ENCODE measurements at regions not wholly inside any gene's neighbourhood (a gene's known extent, or its start where the extent isn't known, plus 50 kb on each side); places are given as distances from the start of the nearest gene placed in this dataset.

DNA sequence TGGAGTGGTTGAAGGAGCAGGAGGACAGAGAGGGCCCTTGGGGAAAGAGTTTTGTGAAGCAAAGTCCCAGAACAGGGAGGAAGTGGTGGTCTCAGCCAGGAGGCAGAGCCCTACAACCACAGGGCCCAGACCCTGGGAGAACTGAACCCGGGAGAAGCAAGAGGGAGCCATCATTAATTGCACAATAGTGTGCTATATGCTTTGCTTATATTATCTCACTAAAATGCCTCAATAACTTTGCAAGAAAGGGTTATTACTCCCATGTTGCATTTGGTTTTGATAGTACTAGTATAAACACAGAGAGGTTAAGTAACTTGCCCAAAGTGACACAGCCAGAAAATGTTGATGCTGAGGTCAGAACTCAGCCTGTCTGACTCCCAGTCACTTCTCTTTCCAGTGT lies 124.3 kb downstream of the FOXD2 start:
- Histone ChIP-seq H3K27me3 (ENCODE audit: control insufficient read depth in 1 of 2, insufficient read depth in 2 of 2, low read length in 2 of 2) (peaks cover 0 to 7% of the 10 kb centered on the region in 2 donors), H3K27ac (ENCODE audit: low read depth, low read length) (no peak overlapping the region), H3K9me3 (ENCODE audit: control insufficient read depth in 1 of 2, low read length in 2 of 2) (no peaks in the 10 kb centered on the region), H3K36me3 (ENCODE audit: control insufficient read depth in 1 of 2, insufficient read depth in 2 of 2, low read length in 2 of 2) (no peaks in the 10 kb centered on the region), H3K4me1 (ENCODE audit: control insufficient read depth in 1 of 2, insufficient read depth in 2 of 2, low read length in 2 of 2) (peaks cover 16 to 18% of the 10 kb centered on the region in 2 donors), H3K4me3 (ENCODE audit: low read depth in 1 of 2, low read length in 2 of 2) (no peak overlapping the region), H3K9ac (ENCODE audit: low read depth in 1 of 2, low read length in 2 of 2) (no peak overlapping the region)

DNA sequence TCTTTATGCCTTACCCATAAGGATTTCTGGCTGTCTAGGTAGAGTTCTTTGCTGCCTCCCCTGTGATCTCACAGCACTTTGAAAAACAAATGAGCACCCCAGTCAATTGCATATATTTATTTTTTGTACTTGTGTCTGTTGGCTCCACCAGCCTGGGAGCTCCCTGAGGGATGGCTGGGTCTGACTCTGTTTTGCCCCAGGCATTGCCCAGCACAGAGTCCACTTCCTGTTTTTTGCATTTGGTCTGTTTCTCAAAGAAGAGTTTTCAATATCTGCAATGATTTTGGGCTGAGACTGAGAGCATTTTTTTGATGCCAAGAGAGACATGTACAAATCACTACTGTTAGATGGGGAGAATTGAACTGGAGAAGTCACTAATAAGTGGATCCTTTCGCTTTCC lies 125.0 kb downstream of the FOXD2 start:
- H3K27me3 ChIP-seq (ENCODE audit: control insufficient read depth in 1 of 2, insufficient read depth in 2 of 2, low read length in 2 of 2) = peaks cover 0 to 7% of the 10 kb centered on the region in 2 donors
- H3K4me1 ChIP-seq (ENCODE audit: control insufficient read depth in 1 of 2, insufficient read depth in 2 of 2, low read length in 2 of 2) = peaks cover 16 to 18% of the 10 kb centered on the region in 2 donors
- H3K27ac ChIP-seq (ENCODE audit: low read depth, low read length) = no peak overlapping the region
- H3K4me3 ChIP-seq (ENCODE audit: low read depth in 1 of 2, low read length in 2 of 2) = no peak overlapping the region
- H3K36me3 ChIP-seq (ENCODE audit: control insufficient read depth in 1 of 2, insufficient read depth in 2 of 2, low read length in 2 of 2) = no peaks in the 10 kb centered on the region
- H3K9ac ChIP-seq (ENCODE audit: low read depth in 1 of 2, low read length in 2 of 2) = no peak overlapping the region
- H3K9me3 ChIP-seq (ENCODE audit: control insufficient read depth in 1 of 2, low read length in 2 of 2) = no peaks in the 10 kb centered on the region

DNA sequence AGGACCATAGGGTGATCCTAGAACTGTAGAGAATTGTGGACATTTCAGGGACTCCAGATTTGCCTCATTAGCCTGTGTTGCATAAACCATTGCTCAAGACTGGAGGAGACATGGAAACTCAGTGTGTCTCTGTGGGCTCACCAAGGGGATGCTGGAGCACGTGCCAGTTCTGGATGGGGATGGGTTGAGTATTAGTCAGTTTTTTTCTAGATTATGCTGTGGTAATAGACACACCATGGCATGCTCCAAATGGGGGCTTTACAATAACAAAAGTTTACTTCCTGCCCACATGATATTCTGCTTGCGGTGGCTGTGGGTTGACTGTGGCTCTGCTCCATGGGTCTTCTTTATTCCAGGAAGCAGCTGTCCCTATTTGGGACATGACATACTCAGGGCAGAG lies 125.4 kb downstream of the FOXD2 start:
- Histone ChIP-seq H3K27me3 (ENCODE audit: control insufficient read depth in 1 of 2, insufficient read depth in 2 of 2, low read length in 2 of 2) (peaks cover 0 to 7% of the 10 kb centered on the region in 2 donors), H3K9ac (ENCODE audit: low read depth in 1 of 2, low read length in 2 of 2) (no peak overlapping the region), H3K4me3 (ENCODE audit: low read depth in 1 of 2, low read length in 2 of 2) (no peak overlapping the region), H3K9me3 (ENCODE audit: control insufficient read depth in 1 of 2, low read length in 2 of 2) (no peaks in the 10 kb centered on the region), H3K27ac (ENCODE audit: low read depth, low read length) (no peak overlapping the region), H3K36me3 (ENCODE audit: control insufficient read depth in 1 of 2, insufficient read depth in 2 of 2, low read length in 2 of 2) (no peaks in the 10 kb centered on the region), H3K4me1 (ENCODE audit: control insufficient read depth in 1 of 2, insufficient read depth in 2 of 2, low read length in 2 of 2) (peaks cover 14 to 17% of the 10 kb centered on the region in 2 donors)

DNA sequence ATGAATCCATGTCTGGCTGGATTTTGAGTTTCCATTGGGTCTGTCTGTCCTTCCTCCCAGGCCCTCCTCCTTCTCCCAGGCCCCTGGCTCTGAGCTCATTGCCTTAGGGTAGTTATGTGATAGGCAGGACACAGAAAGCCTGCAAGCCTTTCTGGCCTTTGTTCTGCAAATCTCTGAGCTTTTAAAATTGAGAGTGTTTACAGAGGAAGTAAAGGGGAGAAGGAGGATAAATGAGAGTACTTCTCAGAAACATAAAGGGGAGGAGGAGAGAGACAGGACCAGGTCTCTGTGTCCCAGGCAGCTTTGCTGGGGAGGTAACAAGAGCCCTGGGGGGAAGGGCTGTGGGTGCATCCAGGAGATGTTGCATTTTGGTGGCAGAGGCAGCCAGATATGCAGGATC lies 126.7 kb downstream of the FOXD2 start:
- H3K4me1 ChIP-seq (ENCODE audit: control insufficient read depth in 1 of 2, insufficient read depth in 2 of 2, low read length in 2 of 2) = peaks cover 7 to 9% of the 10 kb centered on the region in 2 donors
- no peak overlapping the region for H3K4me3 ChIP-seq (ENCODE audit: low read depth in 1 of 2, low read length in 2 of 2)
- no peak overlapping the region for H3K27ac ChIP-seq (ENCODE audit: low read depth, low read length)
- H3K9ac ChIP-seq (ENCODE audit: low read depth in 1 of 2, low read length in 2 of 2) = no peak overlapping the region
- H3K27me3 ChIP-seq (ENCODE audit: control insufficient read depth in 1 of 2, insufficient read depth in 2 of 2, low read length in 2 of 2) = peaks cover 0 to 7% of the 10 kb centered on the region in 2 donors
- no peaks in the 10 kb centered on the region for H3K36me3 ChIP-seq (ENCODE audit: control insufficient read depth in 1 of 2, insufficient read depth in 2 of 2, low read length in 2 of 2)
- no peaks in the 10 kb centered on the region for H3K9me3 ChIP-seq (ENCODE audit: control insufficient read depth in 1 of 2, low read length in 2 of 2)

DNA sequence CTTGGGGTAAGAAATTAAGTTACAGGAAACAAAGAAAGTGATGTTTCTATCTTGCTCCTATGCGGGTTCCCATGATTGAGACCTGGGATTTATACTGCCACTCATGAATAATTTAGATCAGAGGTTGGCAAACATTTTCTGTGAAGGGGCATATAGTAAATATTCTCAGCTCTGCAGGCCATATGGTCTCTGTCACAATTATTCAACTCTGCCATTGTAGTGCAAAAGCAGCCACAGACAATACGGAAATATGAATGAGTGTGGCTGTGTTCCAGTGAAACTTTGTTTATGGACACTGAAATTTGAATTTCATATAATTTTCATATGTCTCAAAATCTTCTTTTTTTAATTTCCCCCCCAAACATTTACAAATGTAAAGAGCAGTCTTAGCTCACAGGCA lies 127.2 kb downstream of the FOXD2 start:
- Histone ChIP-seq H3K27ac (ENCODE audit: low read depth, low read length) (no peak overlapping the region), H3K9me3 (ENCODE audit: control insufficient read depth in 1 of 2, low read length in 2 of 2) (no peaks in the 10 kb centered on the region), H3K4me3 (ENCODE audit: low read depth in 1 of 2, low read length in 2 of 2) (no peak overlapping the region), H3K27me3 (ENCODE audit: control insufficient read depth in 1 of 2, insufficient read depth in 2 of 2, low read length in 2 of 2) (peaks cover 0 to 3% of the 10 kb centered on the region in 2 donors), H3K9ac (ENCODE audit: low read depth in 1 of 2, low read length in 2 of 2) (no peak overlapping the region), H3K36me3 (ENCODE audit: control insufficient read depth in 1 of 2, insufficient read depth in 2 of 2, low read length in 2 of 2) (no peaks in the 10 kb centered on the region), H3K4me1 (ENCODE audit: control insufficient read depth in 1 of 2, insufficient read depth in 2 of 2, low read length in 2 of 2) (peaks cover 3 to 5% of the 10 kb centered on the region in 2 donors)

DNA sequence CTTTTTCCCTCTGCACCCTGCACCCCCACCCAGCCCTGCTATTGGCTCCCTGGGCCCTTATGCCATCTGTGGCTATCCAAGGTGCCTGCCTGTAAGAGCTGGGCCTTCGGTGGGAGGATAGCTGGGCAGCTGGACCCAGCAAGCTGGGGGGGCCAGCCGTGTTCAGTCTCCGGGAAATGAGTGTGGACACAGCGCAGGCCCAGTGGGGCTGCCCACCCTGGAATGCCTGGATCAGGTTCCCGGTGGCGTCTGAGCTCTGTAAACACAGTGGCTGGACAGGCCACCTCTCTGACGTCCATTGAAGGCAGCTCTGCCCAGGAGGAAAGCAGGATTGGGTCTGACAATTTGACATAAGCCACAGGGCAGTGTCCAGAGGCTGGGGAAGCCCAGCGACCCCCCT lies 127.8 kb downstream of the FOXD2 start:
- Histone ChIP-seq H3K36me3 (ENCODE audit: control insufficient read depth in 1 of 2, insufficient read depth in 2 of 2, low read length in 2 of 2) (no peaks in the 10 kb centered on the region), H3K27me3 (ENCODE audit: control insufficient read depth in 1 of 2, insufficient read depth in 2 of 2, low read length in 2 of 2) (peaks cover 0 to 3% of the 10 kb centered on the region in 2 donors), H3K9me3 (ENCODE audit: control insufficient read depth in 1 of 2, low read length in 2 of 2) (no peaks in the 10 kb centered on the region), H3K9ac (ENCODE audit: low read depth in 1 of 2, low read length in 2 of 2) (no peak overlapping the region), H3K27ac (ENCODE audit: low read depth, low read length) (no peak overlapping the region), H3K4me3 (ENCODE audit: low read depth in 1 of 2, low read length in 2 of 2) (no peak overlapping the region), H3K4me1 (ENCODE audit: control insufficient read depth in 1 of 2, insufficient read depth in 2 of 2, low read length in 2 of 2) (peaks cover 0 to 4% of the 10 kb centered on the region in 2 donors)

DNA sequence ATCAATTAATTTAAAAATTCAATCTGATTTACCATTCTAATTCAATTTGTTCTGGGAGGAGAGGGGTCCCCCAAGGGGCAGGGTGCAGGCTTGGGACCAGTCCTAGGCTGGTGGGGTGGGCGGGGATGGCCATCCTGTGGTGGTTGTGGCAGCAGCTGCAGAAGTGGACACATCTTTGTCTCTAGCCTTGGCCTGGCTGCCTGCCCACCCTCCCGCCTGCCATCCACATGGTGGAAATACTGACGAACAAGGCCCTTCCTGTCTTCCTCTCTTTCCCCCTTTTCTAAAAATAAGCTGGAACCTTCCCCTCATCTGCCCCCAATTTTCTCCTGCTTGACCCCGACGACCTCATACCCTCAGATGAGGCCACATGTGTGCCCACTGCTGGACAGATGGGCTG lies 130.9 kb downstream of the FOXD2 start:
- Histone ChIP-seq H3K4me1 (ENCODE audit: control insufficient read depth in 1 of 2, insufficient read depth in 2 of 2, low read length in 2 of 2) (no peaks in the 10 kb centered on the region), H3K36me3 (ENCODE audit: control insufficient read depth in 1 of 2, insufficient read depth in 2 of 2, low read length in 2 of 2) (no peaks in the 10 kb centered on the region), H3K4me3 (ENCODE audit: low read depth in 1 of 2, low read length in 2 of 2) (no peak overlapping the region), H3K9ac (ENCODE audit: low read depth in 1 of 2, low read length in 2 of 2) (no peak overlapping the region), H3K9me3 (ENCODE audit: control insufficient read depth in 1 of 2, low read length in 2 of 2) (no peaks in the 10 kb centered on the region), H3K27me3 (ENCODE audit: control insufficient read depth in 1 of 2, insufficient read depth in 2 of 2, low read length in 2 of 2) (peaks cover 0 to 3% of the 10 kb centered on the region in 2 donors), H3K27ac (ENCODE audit: low read depth, low read length) (no peak overlapping the region)

DNA sequence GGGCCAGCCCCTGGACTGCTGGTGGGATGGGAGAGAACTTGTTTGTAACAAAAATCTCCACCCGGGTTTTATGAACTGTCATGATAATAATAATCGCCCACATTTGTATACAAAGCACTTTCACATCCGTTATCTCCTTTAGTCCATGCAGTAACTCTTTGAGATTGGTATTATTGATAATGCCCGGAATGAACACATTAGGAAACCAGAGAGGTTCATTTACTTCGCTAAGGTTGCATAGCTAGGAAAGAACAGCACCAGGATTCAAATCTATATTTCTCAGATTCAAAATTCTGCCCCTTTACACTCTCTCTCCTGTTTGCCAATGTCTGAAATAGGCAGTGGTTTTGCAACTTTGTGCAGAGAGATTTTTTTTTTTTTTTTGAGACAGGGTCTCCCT lies 131.4 kb downstream of the FOXD2 start:
- Histone ChIP-seq H3K27ac (ENCODE audit: low read depth, low read length) (no peak overlapping the region), H3K4me1 (ENCODE audit: control insufficient read depth in 1 of 2, insufficient read depth in 2 of 2, low read length in 2 of 2) (no peaks in the 10 kb centered on the region), H3K36me3 (ENCODE audit: control insufficient read depth in 1 of 2, insufficient read depth in 2 of 2, low read length in 2 of 2) (no peaks in the 10 kb centered on the region), H3K4me3 (ENCODE audit: low read depth in 1 of 2, low read length in 2 of 2) (no peak overlapping the region), H3K9me3 (ENCODE audit: control insufficient read depth in 1 of 2, low read length in 2 of 2) (no peaks in the 10 kb centered on the region), H3K27me3 (ENCODE audit: control insufficient read depth in 1 of 2, insufficient read depth in 2 of 2, low read length in 2 of 2) (peaks cover 0 to 3% of the 10 kb centered on the region in 2 donors), H3K9ac (ENCODE audit: low read depth in 1 of 2, low read length in 2 of 2) (no peak overlapping the region)

DNA sequence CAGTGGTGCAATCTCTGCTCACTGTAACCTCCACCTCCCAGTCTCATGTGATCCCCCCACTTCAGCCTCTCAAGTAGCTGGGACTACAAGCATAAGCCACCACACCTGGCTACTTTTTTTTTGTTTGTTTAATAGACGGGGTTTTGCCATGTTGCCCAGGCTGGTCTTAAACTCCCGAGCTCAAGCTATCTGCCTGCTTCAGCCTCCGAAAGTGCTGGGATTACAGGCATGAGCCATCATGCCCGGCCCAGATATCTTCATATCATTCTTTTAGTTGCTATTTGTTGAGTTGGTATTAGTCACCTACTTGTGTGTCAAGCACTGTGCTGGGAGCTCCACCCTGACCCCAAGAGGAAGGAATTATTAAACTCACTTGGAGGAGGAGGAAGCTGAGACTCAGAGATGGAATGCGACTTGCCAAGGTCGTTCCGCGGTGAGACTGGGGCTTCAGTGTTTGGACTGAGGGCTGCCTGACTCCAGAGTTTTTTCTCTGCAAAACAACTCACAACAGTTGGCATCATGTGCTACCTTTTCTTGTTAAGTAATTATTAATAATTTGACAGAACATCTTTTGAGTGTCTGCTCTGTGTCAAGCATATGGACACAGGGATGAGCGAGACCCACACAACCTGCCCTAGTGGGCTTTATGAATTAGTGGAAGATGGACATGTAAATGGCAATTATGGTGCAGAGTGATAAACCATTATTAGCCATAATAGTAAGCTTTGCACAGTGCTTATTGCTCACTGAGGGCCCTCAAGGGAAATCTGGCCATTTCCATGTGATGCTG lies 132.0 kb downstream of the FOXD2 start:
- Histone ChIP-seq H3K9ac (ENCODE audit: low read depth in 1 of 2, low read length in 2 of 2) (no peak overlapping the region), H3K9me3 (ENCODE audit: control insufficient read depth in 1 of 2, low read length in 2 of 2) (no peaks in the 10 kb centered on the region), H3K27ac (ENCODE audit: low read depth, low read length) (no peak overlapping the region), H3K36me3 (ENCODE audit: control insufficient read depth in 1 of 2, insufficient read depth in 2 of 2, low read length in 2 of 2) (no peaks in the 10 kb centered on the region), H3K4me1 (ENCODE audit: control insufficient read depth in 1 of 2, insufficient read depth in 2 of 2, low read length in 2 of 2) (no peaks in the 10 kb centered on the region), H3K4me3 (ENCODE audit: low read depth in 1 of 2, low read length in 2 of 2) (no peak overlapping the region), H3K27me3 (ENCODE audit: control insufficient read depth in 1 of 2, insufficient read depth in 2 of 2, low read length in 2 of 2) (peaks cover 0 to 3% of the 10 kb centered on the region in 2 donors)

DNA sequence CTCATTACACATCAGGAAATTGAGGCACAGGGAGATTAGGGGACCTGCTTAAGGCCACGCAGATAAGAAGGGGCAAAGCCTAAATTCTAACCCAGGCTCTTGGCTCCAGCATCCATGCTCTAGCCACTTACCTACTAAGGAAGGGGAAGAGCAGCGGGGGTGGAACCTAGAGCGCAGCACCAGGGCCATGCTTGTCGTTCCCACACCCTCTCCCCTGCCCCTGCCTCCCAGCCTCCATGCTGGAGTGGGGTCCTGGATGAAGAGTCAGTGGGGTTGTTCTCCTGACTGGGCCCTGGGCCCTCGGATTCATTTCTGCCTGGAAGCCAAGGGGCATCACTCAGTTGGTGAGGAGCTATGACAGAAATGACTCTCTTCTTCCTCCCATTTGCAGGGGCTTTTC lies 133.3 kb downstream of the FOXD2 start:
- H3K27ac ChIP-seq (ENCODE audit: low read depth, low read length) = no peak overlapping the region
- H3K9ac ChIP-seq (ENCODE audit: low read depth in 1 of 2, low read length in 2 of 2) = no peak overlapping the region
- no peaks in the 10 kb centered on the region for H3K36me3 ChIP-seq (ENCODE audit: control insufficient read depth in 1 of 2, insufficient read depth in 2 of 2, low read length in 2 of 2)
- no peak overlapping the region for H3K4me3 ChIP-seq (ENCODE audit: low read depth in 1 of 2, low read length in 2 of 2)
- peaks cover 0 to 3% of the 10 kb centered on the region in 2 donors for H3K27me3 ChIP-seq (ENCODE audit: control insufficient read depth in 1 of 2, insufficient read depth in 2 of 2, low read length in 2 of 2)
- H3K4me1 ChIP-seq (ENCODE audit: control insufficient read depth in 1 of 2, insufficient read depth in 2 of 2, low read length in 2 of 2) = no peaks in the 10 kb centered on the region
- H3K9me3 ChIP-seq (ENCODE audit: control insufficient read depth in 1 of 2, low read length in 2 of 2) = no peaks in the 10 kb centered on the region
